Mucosa of descending colon (tissue), 3 donors: ENCODE measurements at regions not wholly inside any gene's neighbourhood (a gene's known extent, or its start where the extent isn't known, plus 50 kb on each side); places are given as distances from the start of the nearest gene placed in this dataset.
A peak's percentile ranks its signal among the peaks of the same experiment; 100 is the strongest.

Experiments
- ATAC-seq: fragments of 200-7000 bp; cut with Tn5 transposase; one replicate; pipeline ENCODE4 v1.9.1; 2020; ENCODE audit warnings: mild to moderate bottlenecking, moderate library complexity
- DNase-seq, 3 donors: peaks; one replicate each; pipeline ENCODE4 v3.0.0-alpha.2; 2020
- H3K36me3 ChIP-seq: fragments of 200-600 bp; one replicate; pipeline ENCODE4 v1.8.0; 2021; ENCODE audit warnings: low read depth, mild to moderate bottlenecking
- H3K4me1 ChIP-seq: fragments of 200-600 bp; one replicate; pipeline ENCODE4 v1.8.0; 2021; ENCODE audit warnings: low read depth, mild to moderate bottlenecking
- H3K4me3 ChIP-seq: fragments of 200-600 bp; one replicate; pipeline ENCODE4 v1.8.0; 2021; ENCODE audit warnings: mild to moderate bottlenecking
- H3K9me3 ChIP-seq: fragments of 200-600 bp; one replicate; pipeline ENCODE4 v1.8.0; 2021; ENCODE audit warnings: mild to moderate bottlenecking
- intact Hi-C, 2 donors: fragments of 100-400 bp; cut with DNase I in 1 of 2; cut with micrococcal nuclease in 1 of 2; formaldehyde crosslinking; loops; one replicate each; pipeline versions ENCODE4 v1.11.0 to v1.11.1; 2022; cut with DNase I, micrococcal nuclease
- TF ChIP-seq, protein P1 (sequence below): fragments of 200-600 bp; IDR thresholded peaks from one replicate; pipeline ENCODE4 v1.8.0; 2022; ENCODE audit warnings: antibody characterized with exemption, mild to moderate bottlenecking
- donor health status: DM: no; HTN: no; CAD: no; lungs with moderate emphysema.
- donor health status: DM: no; HTN: no; CAD: no.
- donor health status: DM: no; HTN: yes; CAD: no.

DNA sequence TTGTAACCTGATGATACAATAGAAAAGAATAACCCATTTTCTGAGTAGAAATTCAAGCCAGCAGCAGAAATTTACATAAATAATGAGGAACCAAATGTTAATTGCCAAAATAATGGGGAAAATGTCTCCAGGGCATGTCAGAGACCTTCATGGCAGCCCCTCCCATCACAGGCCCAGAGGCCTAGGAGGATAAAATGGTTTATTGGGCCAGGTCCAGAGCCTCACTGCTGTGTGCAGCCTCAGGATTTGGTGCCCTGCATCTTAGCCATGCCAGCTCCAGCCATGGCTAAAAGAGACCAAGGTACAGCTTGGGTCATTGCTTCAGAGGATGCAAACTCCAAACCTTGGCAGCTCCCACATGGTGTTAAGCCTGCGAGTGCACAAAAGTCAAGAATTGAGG is 352.1 kb upstream of the MEIS2 start:
- no peak overlapping the region for H3K4me3 ChIP-seq
- ATAC-seq (no peak), DNase-seq (no peak)
- intact Hi-C loops: no loop called here
- H3K9me3 ChIP-seq: peaks cover 19% of the 10 kb centered on the region
- no peaks in the 10 kb centered on the region for H3K36me3 ChIP-seq
- TF ChIP-seq, protein P1, sequence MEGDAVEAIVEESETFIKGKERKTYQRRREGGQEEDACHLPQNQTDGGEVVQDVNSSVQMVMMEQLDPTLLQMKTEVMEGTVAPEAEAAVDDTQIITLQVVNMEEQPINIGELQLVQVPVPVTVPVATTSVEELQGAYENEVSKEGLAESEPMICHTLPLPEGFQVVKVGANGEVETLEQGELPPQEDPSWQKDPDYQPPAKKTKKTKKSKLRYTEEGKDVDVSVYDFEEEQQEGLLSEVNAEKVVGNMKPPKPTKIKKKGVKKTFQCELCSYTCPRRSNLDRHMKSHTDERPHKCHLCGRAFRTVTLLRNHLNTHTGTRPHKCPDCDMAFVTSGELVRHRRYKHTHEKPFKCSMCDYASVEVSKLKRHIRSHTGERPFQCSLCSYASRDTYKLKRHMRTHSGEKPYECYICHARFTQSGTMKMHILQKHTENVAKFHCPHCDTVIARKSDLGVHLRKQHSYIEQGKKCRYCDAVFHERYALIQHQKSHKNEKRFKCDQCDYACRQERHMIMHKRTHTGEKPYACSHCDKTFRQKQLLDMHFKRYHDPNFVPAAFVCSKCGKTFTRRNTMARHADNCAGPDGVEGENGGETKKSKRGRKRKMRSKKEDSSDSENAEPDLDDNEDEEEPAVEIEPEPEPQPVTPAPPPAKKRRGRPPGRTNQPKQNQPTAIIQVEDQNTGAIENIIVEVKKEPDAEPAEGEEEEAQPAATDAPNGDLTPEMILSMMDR: no peak
- no peaks in the 10 kb centered on the region for H3K4me1 ChIP-seq

DNA sequence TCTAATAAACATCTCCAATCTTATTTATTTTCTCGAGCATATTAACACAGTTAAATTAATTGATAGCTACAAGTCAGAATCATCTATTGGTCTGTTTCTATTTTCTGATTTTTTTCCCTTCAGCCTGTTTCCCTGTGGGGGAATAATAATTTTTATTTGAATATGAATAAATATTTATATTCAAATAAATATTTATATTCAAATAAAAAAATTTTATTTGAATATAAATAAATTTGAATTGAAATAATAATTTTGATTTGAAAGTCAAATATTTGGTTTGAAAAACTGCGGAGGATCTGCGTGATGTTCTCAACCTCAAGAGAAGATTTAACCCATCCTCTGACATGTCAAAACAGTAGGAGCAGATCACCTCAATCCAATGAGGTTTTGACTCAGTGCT is 380.1 kb upstream of the MEIS2 start:
- intact Hi-C loops: no loop called here
- H3K4me1 ChIP-seq: no peaks in the 10 kb centered on the region
- DNase-seq (no peak), ATAC-seq (no peak)
- TF ChIP-seq, protein P1: no peak
- H3K9me3 ChIP-seq: peaks cover 11% of the 10 kb centered on the region
- no peak overlapping the region for H3K4me3 ChIP-seq
- H3K36me3 ChIP-seq: no peaks in the 10 kb centered on the region

DNA sequence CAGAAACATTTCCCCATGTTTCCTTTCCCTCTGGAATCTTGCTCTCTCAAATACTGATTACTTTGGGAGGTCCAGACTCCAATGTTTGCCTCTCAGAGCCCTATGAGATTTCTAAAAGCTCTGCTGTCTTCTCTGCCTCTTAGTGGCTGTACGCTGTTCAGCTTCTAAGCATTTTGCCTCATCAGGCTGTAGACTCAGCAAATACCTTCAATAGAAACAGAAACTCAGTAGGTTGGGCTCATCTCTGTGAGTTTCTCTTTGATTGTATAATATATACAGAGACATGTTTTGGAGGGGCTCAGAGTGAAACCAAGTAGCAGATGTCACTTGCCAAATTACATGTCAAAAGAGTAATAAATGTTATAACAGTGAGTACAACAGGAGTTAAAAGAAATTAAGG is 380.8 kb upstream of the MEIS2 start:
- DNase-seq (no peak), ATAC-seq (no peak)
- Histone ChIP-seq H3K4me3 (no peak overlapping the region), H3K9me3 (peaks cover 11% of the 10 kb centered on the region), H3K4me1 (no peaks in the 10 kb centered on the region), H3K36me3 (no peaks in the 10 kb centered on the region)
- intact Hi-C loops: no loop called here
- TF ChIP-seq, protein P1: no peak

DNA sequence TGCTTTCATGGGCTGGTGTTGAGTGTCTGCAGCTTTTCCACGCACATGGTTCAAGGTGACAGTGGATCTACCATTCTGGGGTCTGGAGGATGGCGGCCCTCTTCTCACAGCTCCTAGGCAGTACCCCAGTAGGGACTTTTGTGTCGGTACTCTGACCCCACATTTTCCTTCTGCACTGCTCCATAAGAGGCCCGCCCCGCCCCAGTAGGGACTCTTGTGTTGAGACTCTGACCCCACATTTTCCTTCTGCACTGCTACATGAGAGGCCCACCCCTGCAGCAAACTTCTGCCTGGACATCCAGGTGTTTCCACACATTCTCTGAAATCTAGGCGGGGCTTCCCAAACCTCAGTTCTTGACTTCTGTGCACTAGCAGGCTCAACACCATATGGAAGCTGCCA is 383.4 kb upstream of the MEIS2 start:
- peaks cover 9% of the 10 kb centered on the region for H3K9me3 ChIP-seq
- DNase-seq (peak in 1 of 3 donors; percentile 14), ATAC-seq (no peak)
- H3K36me3 ChIP-seq: no peaks in the 10 kb centered on the region
- intact Hi-C loops: no loop called here
- TF ChIP-seq, protein P1: no peak
- H3K4me3 ChIP-seq: no peak overlapping the region
- no peaks in the 10 kb centered on the region for H3K4me1 ChIP-seq

DNA sequence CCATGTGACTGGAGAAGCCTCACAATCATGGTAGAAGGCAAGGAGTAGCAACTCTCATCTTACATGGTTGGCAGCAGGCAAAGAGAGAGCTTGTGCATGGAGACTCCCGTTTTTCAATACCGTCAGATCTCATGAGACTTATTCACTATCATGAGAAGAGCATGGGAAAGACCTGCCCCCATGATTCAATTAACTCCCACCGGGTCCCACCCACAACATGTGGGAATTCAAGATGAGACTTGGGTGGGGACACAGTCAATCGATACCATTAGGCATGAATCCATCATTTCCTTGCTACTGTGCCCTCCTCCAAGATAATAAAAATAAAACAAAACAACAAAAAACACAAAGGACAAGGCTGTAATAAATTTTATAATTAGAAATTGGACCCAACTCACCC is 384.7 kb upstream of the MEIS2 start:
- Histone ChIP-seq H3K36me3 (no peaks in the 10 kb centered on the region), H3K4me1 (no peaks in the 10 kb centered on the region), H3K9me3 (peaks cover 9% of the 10 kb centered on the region), H3K4me3 (no peak overlapping the region)
- DNase-seq: no peak
- intact Hi-C loops: no loop called here
- TF ChIP-seq, protein P1: no peak
- no peak for ATAC-seq

DNA sequence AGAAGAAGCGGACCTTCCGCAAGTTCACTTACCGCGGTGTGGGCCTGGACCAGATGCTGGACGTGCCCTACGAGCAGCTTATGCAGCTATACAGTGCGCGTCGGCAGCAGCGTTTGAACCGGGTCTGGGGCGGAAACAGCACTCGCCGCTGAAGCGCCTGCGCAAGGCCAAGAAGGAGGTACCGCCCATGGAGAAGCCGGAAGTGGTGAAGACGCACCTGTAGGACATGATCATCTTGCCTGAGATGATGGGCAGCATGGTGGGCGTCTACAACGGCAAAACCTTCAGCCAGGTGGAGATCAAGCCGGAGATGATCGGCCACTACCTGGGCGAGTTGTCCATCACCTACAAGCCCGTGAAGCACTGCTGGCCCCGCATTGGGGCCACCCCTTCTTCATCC is 390.4 kb upstream of the MEIS2 start:
- Histone ChIP-seq H3K4me3 (no peak overlapping the region), H3K36me3 (no peaks in the 10 kb centered on the region), H3K4me1 (no peaks in the 10 kb centered on the region), H3K9me3 (peaks cover 5% of the 10 kb centered on the region)
- DNase-seq (no peak), ATAC-seq (no peak)
- TF ChIP-seq, protein P1: no peak
- intact Hi-C loops: no loop called here
